ENCODE measurements at regions not wholly inside any gene's neighbourhood (a gene's known extent, or its start where the extent isn't known, plus 50 kb on each side); places are given as distances from the start of the nearest gene placed in this dataset.

DNA sequence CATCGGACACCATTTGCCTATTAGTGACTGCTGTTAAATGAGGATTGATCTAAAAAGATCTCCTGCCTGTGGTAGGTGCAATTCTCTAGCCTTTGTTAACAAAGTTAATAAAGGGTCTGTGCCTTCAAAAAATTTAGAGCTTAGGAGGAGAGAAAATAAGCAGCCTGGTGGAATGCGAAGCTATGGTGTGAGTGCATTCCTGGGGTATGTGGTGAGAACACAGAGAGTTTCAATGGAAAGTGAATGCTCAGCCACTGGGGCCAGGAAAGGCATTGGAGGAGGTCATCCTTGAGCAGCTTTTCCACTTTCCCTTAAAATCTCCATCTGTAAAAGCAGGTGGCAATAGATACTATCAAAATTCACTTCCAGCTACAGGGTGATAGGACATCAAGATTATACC is 331.2 kb upstream of the LRATD1 start:
- no peaks in the 10 kb centered on the region for H3K36me3 ChIP-seq (replicated peaks in 1 of 2; ENCODE audit: control insufficient read depth in 1 of 2, insufficient read depth in 2 of 2, low read length in 2 of 2)
- H3K27ac ChIP-seq (ENCODE audit: extremely low read length, insufficient read depth, low read length), result no peak overlapping the region
- H3K27me3 ChIP-seq (ENCODE audit: control insufficient read depth in 1 of 2, insufficient read depth in 2 of 2, low read length in 2 of 2), result no peaks in the 10 kb centered on the region
- DNase-seq (ENCODE audit: low spot score) (no peak), FAIRE-seq (no peak), ATAC-seq (no peak)
- H3K4me1 ChIP-seq (ENCODE audit: insufficient read depth, low read length), result no peaks in the 10 kb centered on the region
- no TSS peak for BruUV-seq (replicated peaks)
- H3K4me2 ChIP-seq (ENCODE audit: low read depth, low read length), result no peak overlapping the region
- H3K9ac ChIP-seq (ENCODE audit: insufficient read depth, low read depth, low read length), result no peak overlapping the region
- in situ Hi-C loops (cut with HindIII; ENCODE audit: extremely low pct_ligation_motif_present, low pct_unique_long_range_greater_than_20kb), result no loop called here
- H4K20me1 ChIP-seq (ENCODE audit: insufficient read depth, low read length), result no peaks in the 10 kb centered on the region
- no peak overlapping the region for H2AFZ ChIP-seq (ENCODE audit: low read length)
- WGBS (ENCODE audit: low lambda C conversion rate), result 22% methylated on average over 2 of the region's 2 CpGs
- TF ChIP-seq NFYC (CRISPR knock-in tag; IDR thresholded peaks at IDR 0.05) (no peak), KDM6A (CRISPR knock-in tag; IDR thresholded peaks at IDR 0.05; ENCODE audit: low read depth) (no peak), KLF9 (CRISPR knock-in tag; IDR thresholded peaks at IDR 0.05; ENCODE audit: low read depth) (no peak), MIXL1 (CRISPR knock-in tag; IDR thresholded peaks at IDR 0.05) (no peak), ZFAT (CRISPR knock-in tag; conservative IDR thresholded peaks at IDR 0.05) (no peak), ESRRA (CRISPR knock-in tag; IDR thresholded peaks at IDR 0.05; ENCODE audit: low read depth) (no peak), NR2C2 (CRISPR knock-in tag; IDR thresholded peaks at IDR 0.05; ENCODE audit: borderline replicate concordance) (no peak), FOXA3 (CRISPR knock-in tag; IDR thresholded peaks at IDR 0.05) (no peak), ZNF501 (CRISPR knock-in tag; IDR thresholded peaks at IDR 0.05) (no peak)
- TF ChIP-seq, protein P1, sequence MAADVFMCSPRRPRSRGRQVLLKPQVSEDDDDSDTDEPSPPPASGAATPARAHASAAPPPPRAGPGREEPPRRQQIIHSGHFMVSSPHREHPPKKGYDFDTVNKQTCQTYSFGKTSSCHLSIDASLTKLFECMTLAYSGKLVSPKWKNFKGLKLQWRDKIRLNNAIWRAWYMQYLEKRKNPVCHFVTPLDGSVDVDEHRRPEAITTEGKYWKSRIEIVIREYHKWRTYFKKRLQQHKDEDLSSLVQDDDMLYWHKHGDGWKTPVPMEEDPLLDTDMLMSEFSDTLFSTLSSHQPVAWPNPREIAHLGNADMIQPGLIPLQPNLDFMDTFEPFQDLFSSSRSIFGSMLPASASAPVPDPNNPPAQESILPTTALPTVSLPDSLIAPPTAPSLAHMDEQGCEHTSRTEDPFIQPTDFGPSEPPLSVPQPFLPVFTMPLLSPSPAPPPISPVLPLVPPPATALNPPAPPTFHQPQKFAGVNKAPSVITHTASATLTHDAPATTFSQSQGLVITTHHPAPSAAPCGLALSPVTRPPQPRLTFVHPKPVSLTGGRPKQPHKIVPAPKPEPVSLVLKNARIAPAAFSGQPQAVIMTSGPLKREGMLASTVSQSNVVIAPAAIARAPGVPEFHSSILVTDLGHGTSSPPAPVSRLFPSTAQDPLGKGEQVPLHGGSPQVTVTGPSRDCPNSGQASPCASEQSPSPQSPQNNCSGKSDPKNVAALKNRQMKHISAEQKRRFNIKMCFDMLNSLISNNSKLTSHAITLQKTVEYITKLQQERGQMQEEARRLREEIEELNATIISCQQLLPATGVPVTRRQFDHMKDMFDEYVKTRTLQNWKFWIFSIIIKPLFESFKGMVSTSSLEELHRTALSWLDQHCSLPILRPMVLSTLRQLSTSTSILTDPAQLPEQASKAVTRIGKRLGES (CRISPR knock-in tag; IDR thresholded peaks at IDR 0.05; ENCODE audit: borderline replicate concordance), result no peak
- TF ChIP-seq, protein P2, sequence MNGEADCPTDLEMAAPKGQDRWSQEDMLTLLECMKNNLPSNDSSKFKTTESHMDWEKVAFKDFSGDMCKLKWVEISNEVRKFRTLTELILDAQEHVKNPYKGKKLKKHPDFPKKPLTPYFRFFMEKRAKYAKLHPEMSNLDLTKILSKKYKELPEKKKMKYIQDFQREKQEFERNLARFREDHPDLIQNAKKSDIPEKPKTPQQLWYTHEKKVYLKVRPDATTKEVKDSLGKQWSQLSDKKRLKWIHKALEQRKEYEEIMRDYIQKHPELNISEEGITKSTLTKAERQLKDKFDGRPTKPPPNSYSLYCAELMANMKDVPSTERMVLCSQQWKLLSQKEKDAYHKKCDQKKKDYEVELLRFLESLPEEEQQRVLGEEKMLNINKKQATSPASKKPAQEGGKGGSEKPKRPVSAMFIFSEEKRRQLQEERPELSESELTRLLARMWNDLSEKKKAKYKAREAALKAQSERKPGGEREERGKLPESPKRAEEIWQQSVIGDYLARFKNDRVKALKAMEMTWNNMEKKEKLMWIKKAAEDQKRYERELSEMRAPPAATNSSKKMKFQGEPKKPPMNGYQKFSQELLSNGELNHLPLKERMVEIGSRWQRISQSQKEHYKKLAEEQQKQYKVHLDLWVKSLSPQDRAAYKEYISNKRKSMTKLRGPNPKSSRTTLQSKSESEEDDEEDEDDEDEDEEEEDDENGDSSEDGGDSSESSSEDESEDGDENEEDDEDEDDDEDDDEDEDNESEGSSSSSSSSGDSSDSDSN (CRISPR knock-in tag; IDR thresholded peaks at IDR 0.05), result no peak
- TF ChIP-seq, protein P3, sequence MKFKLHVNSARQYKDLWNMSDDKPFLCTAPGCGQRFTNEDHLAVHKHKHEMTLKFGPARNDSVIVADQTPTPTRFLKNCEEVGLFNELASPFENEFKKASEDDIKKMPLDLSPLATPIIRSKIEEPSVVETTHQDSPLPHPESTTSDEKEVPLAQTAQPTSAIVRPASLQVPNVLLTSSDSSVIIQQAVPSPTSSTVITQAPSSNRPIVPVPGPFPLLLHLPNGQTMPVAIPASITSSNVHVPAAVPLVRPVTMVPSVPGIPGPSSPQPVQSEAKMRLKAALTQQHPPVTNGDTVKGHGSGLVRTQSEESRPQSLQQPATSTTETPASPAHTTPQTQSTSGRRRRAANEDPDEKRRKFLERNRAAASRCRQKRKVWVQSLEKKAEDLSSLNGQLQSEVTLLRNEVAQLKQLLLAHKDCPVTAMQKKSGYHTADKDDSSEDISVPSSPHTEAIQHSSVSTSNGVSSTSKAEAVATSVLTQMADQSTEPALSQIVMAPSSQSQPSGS (CRISPR knock-in tag; IDR thresholded peaks at IDR 0.05), result no peak
- ChIA-PET CTCF (ENCODE audit: low intra/inter-chr PET ratio, low total read pairs) (no interaction called here), POLR2A (no interaction called here)
- intact Hi-C loops (cut with micrococcal nuclease; ENCODE audit: unreplicated experiment), result no loop called here
- peaks cover 72% of the 10 kb centered on the region for H3K9me3 ChIP-seq (ENCODE audit: low read length)
- H3K79me2 ChIP-seq (ENCODE audit: insufficient read depth, low read length), result no peaks in the 10 kb centered on the region
- no peak overlapping the region for H3K4me3 ChIP-seq (replicated peaks in 1 of 3; ENCODE audit: insufficient read depth in 1 of 3, low read depth in 2 of 3, low read length in 3 of 3)

Data from HepG2 (cell line).